ENCODE measurements at regions not wholly inside any gene's neighbourhood (a gene's known extent, or its start where the extent isn't known, plus 50 kb on each side); places are given as distances from the start of the nearest gene placed in this dataset.

DNA sequence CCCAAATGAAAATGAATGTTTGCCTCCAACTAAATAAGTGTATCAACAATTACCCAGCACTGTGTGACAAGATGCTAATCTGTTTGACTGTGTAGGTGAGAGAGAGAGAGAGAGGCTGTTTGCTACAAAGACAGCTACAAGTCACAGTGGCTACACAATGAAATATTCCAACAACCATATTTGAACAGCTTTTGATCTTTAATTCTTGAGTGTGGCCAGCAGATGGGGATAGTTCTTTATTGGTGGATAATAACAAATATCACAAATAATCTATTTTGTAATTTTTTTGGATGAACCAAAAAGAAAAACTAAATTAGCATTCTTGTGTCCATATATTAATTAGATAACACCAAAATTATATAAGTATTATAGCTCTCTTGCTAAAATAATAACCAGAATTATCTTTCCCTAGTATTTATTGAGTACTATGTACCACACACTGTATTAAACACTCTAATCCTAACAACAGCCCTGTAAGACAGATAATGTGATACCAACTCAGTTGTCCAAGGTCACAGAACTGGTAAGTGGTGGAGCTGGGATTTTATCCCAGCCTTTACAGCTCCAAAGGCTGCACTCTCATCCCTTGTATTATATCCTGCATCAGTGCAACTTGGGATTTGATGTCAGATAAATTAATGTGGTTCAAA lies 61.9 kb upstream of the C3orf80 start:
- TF ChIP-seq SUZ12 (IDR thresholded peaks at IDR 0.05; ENCODE audit: extremely low read depth, insufficient read depth, insufficient read length): no peak
- TF ChIP-seq ZNF274 (IDR thresholded peaks at IDR 0.05; ENCODE audit: low read depth, low read length): no peak

All from NT2/D1 (cell line).